ENCODE measurements at regions not wholly inside any gene's neighbourhood (a gene's known extent, or its start where the extent isn't known, plus 50 kb on each side); places are given as distances from the start of the nearest gene placed in this dataset.

DNA sequence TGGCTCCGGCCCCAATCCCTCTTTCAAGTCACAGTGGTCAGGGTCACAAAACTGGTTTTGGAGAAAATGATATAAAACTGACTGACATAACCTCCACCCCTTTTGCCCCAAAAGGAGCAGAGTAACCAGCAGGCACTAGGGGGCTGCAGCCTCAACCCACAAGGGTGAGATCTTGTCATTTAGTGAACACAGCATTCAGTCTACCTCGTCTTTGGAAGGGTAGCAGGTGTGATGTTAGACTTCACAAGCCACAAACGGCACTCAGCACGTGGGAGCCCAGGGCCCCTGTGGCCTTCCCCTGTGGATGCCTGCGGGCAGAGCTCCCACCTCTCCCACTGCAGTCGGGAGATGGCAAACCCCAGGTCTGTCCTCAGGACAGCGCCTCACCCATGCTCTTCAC is 372.1 kb upstream of the MYT1L start:
- H3K4me3 ChIP-seq (ENCODE audit: insufficient read depth, low read length) = no peak overlapping the region
- H3K4me1 ChIP-seq (ENCODE audit: insufficient read depth, low read length) = no peaks in the 10 kb centered on the region
- H2AFZ ChIP-seq (ENCODE audit: low read length) = no peak overlapping the region
- no peaks in the 10 kb centered on the region for H3K27me3 ChIP-seq (ENCODE audit: insufficient read depth, low read length)
- DNase-seq (ENCODE audit: insufficient read length, low spot score, missing footprints) = no peak
- H3K4me2 ChIP-seq (ENCODE audit: insufficient read depth, low read length) = no peak overlapping the region
- H3K9me3 ChIP-seq (ENCODE audit: low read depth, low read length) = no peaks in the 10 kb centered on the region
- no peak overlapping the region for H3K27ac ChIP-seq (ENCODE audit: low read depth, low read length)
- no peaks in the 10 kb centered on the region for H3K36me3 ChIP-seq (ENCODE audit: insufficient read depth, low read length)
- H3K79me2 ChIP-seq (ENCODE audit: insufficient read depth, low read length) = no peaks in the 10 kb centered on the region
- H4K20me1 ChIP-seq (ENCODE audit: insufficient read depth, low read length) = no peaks in the 10 kb centered on the region
- TF ChIP-seq, protein P1, sequence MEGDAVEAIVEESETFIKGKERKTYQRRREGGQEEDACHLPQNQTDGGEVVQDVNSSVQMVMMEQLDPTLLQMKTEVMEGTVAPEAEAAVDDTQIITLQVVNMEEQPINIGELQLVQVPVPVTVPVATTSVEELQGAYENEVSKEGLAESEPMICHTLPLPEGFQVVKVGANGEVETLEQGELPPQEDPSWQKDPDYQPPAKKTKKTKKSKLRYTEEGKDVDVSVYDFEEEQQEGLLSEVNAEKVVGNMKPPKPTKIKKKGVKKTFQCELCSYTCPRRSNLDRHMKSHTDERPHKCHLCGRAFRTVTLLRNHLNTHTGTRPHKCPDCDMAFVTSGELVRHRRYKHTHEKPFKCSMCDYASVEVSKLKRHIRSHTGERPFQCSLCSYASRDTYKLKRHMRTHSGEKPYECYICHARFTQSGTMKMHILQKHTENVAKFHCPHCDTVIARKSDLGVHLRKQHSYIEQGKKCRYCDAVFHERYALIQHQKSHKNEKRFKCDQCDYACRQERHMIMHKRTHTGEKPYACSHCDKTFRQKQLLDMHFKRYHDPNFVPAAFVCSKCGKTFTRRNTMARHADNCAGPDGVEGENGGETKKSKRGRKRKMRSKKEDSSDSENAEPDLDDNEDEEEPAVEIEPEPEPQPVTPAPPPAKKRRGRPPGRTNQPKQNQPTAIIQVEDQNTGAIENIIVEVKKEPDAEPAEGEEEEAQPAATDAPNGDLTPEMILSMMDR (IDR thresholded peaks at IDR 0.05; ENCODE audit: extremely low read depth, low read depth, low read length) = no peak

DNA sequence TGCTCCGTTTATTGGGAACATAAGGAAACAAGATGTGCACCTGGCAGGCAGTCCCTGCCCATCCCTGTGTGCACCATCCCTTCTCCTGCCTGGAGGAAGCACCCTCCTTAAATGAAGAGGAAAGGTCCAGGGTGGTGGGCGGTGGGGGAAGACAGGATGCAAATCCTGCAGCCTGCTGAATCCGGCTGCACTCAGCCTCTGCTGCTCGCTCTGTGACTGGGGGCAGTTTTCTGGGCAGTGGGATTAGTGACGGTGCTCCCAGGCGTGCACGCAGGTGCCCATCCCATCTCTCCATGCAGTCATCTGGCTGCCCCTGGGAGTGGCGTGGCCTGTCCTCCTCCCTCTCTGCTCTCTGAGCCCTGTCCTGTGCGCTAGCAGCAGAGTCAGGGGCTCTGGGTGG is 371.3 kb upstream of the MYT1L start:
- H3K36me3 ChIP-seq (ENCODE audit: insufficient read depth, low read length) = no peaks in the 10 kb centered on the region
- H3K27ac ChIP-seq (ENCODE audit: low read depth, low read length) = no peak overlapping the region
- no peak for DNase-seq (ENCODE audit: insufficient read length, low spot score, missing footprints)
- H3K4me1 ChIP-seq (ENCODE audit: insufficient read depth, low read length) = no peaks in the 10 kb centered on the region
- H3K4me3 ChIP-seq (ENCODE audit: insufficient read depth, low read length) = no peak overlapping the region
- H3K4me2 ChIP-seq (ENCODE audit: insufficient read depth, low read length) = no peak overlapping the region
- H3K27me3 ChIP-seq (ENCODE audit: insufficient read depth, low read length) = no peaks in the 10 kb centered on the region
- no peaks in the 10 kb centered on the region for H4K20me1 ChIP-seq (ENCODE audit: insufficient read depth, low read length)
- H3K79me2 ChIP-seq (ENCODE audit: insufficient read depth, low read length) = no peaks in the 10 kb centered on the region
- no peak overlapping the region for H2AFZ ChIP-seq (ENCODE audit: low read length)
- no peaks in the 10 kb centered on the region for H3K9me3 ChIP-seq (ENCODE audit: low read depth, low read length)
- TF ChIP-seq, protein P1 (IDR thresholded peaks at IDR 0.05; ENCODE audit: extremely low read depth, low read depth, low read length) = no peak

DNA sequence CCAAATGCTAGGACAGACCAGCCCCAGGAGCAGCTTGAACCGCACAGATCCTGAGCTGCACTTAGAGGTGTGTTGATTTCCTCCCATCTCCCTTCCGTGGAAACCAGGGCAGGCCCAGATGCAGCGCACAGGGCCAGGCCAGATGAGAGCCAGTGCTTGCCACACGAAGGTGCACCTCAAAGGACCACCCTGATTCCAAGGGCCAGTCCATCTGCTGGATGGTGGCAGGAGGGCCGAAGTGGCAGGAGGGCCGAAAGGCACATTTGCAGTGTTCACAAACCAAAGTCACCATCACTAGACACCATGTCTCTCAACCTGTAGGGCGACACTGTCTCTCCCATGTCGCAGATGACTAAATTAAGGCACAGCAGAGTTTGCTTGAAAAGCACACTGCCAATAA is 370.7 kb upstream of the MYT1L start:
- H3K4me3 ChIP-seq (ENCODE audit: insufficient read depth, low read length) = no peak overlapping the region
- H3K27me3 ChIP-seq (ENCODE audit: insufficient read depth, low read length) = no peaks in the 10 kb centered on the region
- H3K36me3 ChIP-seq (ENCODE audit: insufficient read depth, low read length) = no peaks in the 10 kb centered on the region
- no peak for DNase-seq (ENCODE audit: insufficient read length, low spot score, missing footprints)
- no peak overlapping the region for H3K4me2 ChIP-seq (ENCODE audit: insufficient read depth, low read length)
- no peaks in the 10 kb centered on the region for H3K79me2 ChIP-seq (ENCODE audit: insufficient read depth, low read length)
- TF ChIP-seq, protein P1 (IDR thresholded peaks at IDR 0.05; ENCODE audit: extremely low read depth, low read depth, low read length) = no peak
- no peaks in the 10 kb centered on the region for H3K4me1 ChIP-seq (ENCODE audit: insufficient read depth, low read length)
- no peaks in the 10 kb centered on the region for H3K9me3 ChIP-seq (ENCODE audit: low read depth, low read length)
- no peak overlapping the region for H2AFZ ChIP-seq (ENCODE audit: low read length)
- H3K27ac ChIP-seq (ENCODE audit: low read depth, low read length) = no peak overlapping the region
- H4K20me1 ChIP-seq (ENCODE audit: insufficient read depth, low read length) = no peaks in the 10 kb centered on the region

DNA sequence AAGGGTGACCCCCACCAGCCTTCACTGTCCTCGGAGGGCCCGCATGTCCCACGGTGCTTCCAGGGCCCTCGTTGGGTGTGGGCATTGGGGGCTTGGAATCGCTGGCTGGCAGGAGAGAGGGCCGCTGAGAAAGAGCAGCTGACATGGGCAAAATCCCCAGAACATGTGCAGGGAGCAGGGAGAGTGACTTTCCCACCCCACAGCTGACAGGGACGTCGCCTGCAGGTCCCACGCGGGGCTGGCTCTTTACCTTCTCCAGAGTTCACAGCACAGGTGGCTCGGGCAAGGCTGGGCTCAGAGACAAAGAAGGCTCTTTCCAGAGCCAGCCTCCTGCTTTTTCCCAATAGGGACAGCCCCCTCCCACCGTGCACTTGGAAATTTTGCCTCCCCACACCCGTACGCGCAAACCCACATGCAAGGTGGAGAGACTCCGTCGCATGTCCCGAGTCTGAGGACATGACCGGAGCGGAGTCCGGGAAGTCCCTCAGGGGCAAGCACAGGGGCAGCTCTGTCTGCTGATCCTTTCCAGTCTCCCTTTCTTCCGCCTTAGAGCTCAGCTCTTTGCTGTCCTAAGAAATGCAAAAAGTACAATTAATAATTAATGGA is 370.2 kb upstream of the MYT1L start:
- H2AFZ ChIP-seq (ENCODE audit: low read length) = no peak overlapping the region
- H3K9me3 ChIP-seq (ENCODE audit: low read depth, low read length) = no peaks in the 10 kb centered on the region
- H3K79me2 ChIP-seq (ENCODE audit: insufficient read depth, low read length) = no peaks in the 10 kb centered on the region
- no peaks in the 10 kb centered on the region for H4K20me1 ChIP-seq (ENCODE audit: insufficient read depth, low read length)
- H3K4me2 ChIP-seq (ENCODE audit: insufficient read depth, low read length) = no peak overlapping the region
- H3K27ac ChIP-seq (ENCODE audit: low read depth, low read length) = no peak overlapping the region
- DNase-seq (ENCODE audit: insufficient read length, low spot score, missing footprints) = no peak
- TF ChIP-seq, protein P1 (IDR thresholded peaks at IDR 0.05; ENCODE audit: extremely low read depth, low read depth, low read length) = no peak
- H3K36me3 ChIP-seq (ENCODE audit: insufficient read depth, low read length) = no peaks in the 10 kb centered on the region
- H3K4me3 ChIP-seq (ENCODE audit: insufficient read depth, low read length) = no peak overlapping the region
- no peaks in the 10 kb centered on the region for H3K4me1 ChIP-seq (ENCODE audit: insufficient read depth, low read length)
- H3K27me3 ChIP-seq (ENCODE audit: insufficient read depth, low read length) = no peaks in the 10 kb centered on the region

All from osteoblast (primary cell).